ENCODE measurements at regions not wholly inside any gene's neighbourhood (a gene's known extent, or its start where the extent isn't known, plus 50 kb on each side); places are given as distances from the start of the nearest gene placed in this dataset.

DNA sequence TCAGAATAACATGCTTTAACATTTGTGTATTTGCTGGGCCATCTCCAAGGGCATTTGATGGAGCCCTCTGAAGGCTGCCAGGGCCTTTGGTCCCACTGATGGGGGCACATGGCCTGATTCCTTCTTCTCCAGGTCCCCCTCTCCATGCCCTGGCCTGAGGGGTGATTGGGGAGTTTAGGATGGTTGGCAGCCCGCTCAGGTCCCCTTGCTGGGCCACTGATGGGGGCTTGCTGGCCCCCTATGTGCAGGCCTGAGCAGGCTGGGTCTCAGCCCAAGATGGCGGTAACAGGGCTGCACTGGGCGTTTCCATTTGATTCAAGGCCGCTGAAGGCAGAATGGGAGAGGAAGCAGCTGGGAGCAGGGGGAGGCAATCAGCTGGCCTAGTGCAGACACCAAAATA is 113.7 kb upstream of the NECTIN1 start:
- TF ChIP-seq, protein P1, sequence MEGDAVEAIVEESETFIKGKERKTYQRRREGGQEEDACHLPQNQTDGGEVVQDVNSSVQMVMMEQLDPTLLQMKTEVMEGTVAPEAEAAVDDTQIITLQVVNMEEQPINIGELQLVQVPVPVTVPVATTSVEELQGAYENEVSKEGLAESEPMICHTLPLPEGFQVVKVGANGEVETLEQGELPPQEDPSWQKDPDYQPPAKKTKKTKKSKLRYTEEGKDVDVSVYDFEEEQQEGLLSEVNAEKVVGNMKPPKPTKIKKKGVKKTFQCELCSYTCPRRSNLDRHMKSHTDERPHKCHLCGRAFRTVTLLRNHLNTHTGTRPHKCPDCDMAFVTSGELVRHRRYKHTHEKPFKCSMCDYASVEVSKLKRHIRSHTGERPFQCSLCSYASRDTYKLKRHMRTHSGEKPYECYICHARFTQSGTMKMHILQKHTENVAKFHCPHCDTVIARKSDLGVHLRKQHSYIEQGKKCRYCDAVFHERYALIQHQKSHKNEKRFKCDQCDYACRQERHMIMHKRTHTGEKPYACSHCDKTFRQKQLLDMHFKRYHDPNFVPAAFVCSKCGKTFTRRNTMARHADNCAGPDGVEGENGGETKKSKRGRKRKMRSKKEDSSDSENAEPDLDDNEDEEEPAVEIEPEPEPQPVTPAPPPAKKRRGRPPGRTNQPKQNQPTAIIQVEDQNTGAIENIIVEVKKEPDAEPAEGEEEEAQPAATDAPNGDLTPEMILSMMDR (IDR thresholded peaks at IDR 0.05; ENCODE audit: insufficient read depth in 1 of 2, low read depth in 1 of 2, low read length in 1 of 2, severe bottlenecking in 1 of 2, unreplicated experiment in 1 of 2) = no peak

DNA sequence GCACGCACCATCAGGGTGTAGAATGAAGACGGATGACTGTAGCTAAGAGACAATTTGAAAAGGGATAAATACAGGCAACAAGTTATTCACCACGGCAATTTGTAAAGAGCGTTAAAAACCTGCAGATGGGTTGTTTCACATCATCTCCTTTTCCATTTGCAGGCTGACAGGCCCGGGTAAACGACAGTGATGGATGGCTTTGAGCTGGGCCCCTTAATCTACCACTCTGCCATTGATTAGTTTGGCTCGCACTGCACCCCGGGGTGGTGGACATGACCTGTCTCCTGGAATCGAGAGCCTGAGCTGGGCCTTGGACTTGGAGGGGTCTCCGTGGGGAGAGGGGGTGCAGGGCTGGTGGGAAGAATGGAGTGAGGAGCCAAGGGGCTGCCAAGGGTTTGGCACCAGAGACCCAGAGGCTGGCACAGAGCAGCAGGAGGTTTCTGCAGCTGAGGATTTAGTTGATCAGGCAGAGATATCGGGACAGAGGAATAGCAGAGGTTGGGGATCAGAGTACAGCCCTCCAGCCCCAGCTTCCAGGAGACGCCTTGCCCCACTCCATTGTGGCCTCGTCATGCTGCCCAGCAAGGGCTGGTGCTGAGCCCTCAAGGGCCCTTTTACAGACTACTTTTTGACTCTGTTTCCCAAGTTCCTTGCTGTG is 110.6 kb upstream of the NECTIN1 start:
- no peak for DNase-seq
- Histone ChIP-seq H3K27me3 (replicated peaks; ENCODE audit: control insufficient read depth, insufficient read depth, low read length) (no peaks in the 10 kb centered on the region), H3K9me3 (peaks cover 6% of the 10 kb centered on the region; the same call in 1 of the 2 replicates), H3K4me3 (ENCODE audit: low read depth, low read length) (no peak overlapping the region), H3K36me3 (ENCODE audit: control insufficient read depth, insufficient read depth, low read length) (no peaks in the 10 kb centered on the region), H3K4me1 (peaks cover 3% of the 10 kb centered on the region; the same call in 1 of the 2 replicates)
- Mint-ChIP-seq H3K27ac (ENCODE audit: unreplicated experiment) (no peak overlapping the region), H3K4me1 (ENCODE audit: low read depth, unreplicated experiment) (no peaks in the 10 kb centered on the region), H3K9me3 (ENCODE audit: unreplicated experiment) (peaks cover 12% of the 10 kb centered on the region), H3K4me3 (ENCODE audit: unreplicated experiment) (no peak overlapping the region), H3K27me3 (ENCODE audit: insufficient read depth, unreplicated experiment) (peaks cover 5% of the 10 kb centered on the region), H3K36me3 (ENCODE audit: insufficient read depth, unreplicated experiment) (no peaks in the 10 kb centered on the region)
- TF ChIP-seq, protein P1 (IDR thresholded peaks at IDR 0.05; ENCODE audit: insufficient read depth in 1 of 2, low read depth in 1 of 2, low read length in 1 of 2, severe bottlenecking in 1 of 2, unreplicated experiment in 1 of 2) = no peak
- no TSS peak for BruUV-seq (replicated peaks)
- ChIA-PET POLR2A (no interaction called here), CTCF (no interaction called here)
- intact Hi-C loops (cut with micrococcal nuclease; ENCODE audit: unreplicated experiment) = no loop called here

More for the DNA sequence above, 113.7 kb upstream of the NECTIN1 start:
- CTCF ChIA-PET = interaction anchor here (0.9 kb wide), 1 partner anchor 16 kb away, joined by 3 read pairs; no protein-coding TSS in a partner anchor
- no peaks in the 10 kb centered on the region for H3K27me3 ChIP-seq (replicated peaks; ENCODE audit: control insufficient read depth, insufficient read depth, low read length)
- H3K9me3 Mint-ChIP-seq (ENCODE audit: unreplicated experiment) = peaks cover 2% of the 10 kb centered on the region
- no peak for DNase-seq
- intact Hi-C loops (cut with micrococcal nuclease; ENCODE audit: unreplicated experiment) = no loop called here
- H3K9me3 ChIP-seq = peaks cover 12% of the 10 kb centered on the region
- no peaks in the 10 kb centered on the region for H3K27me3 Mint-ChIP-seq (ENCODE audit: insufficient read depth, unreplicated experiment)
- no peaks in the 10 kb centered on the region for H3K36me3 ChIP-seq (ENCODE audit: control insufficient read depth, insufficient read depth, low read length)
- POLR2A ChIA-PET = no interaction called here
- no peak overlapping the region for H3K4me3 Mint-ChIP-seq (ENCODE audit: unreplicated experiment)
- peaks cover 24% of the 10 kb centered on the region for H3K4me1 ChIP-seq
- H3K36me3 Mint-ChIP-seq (ENCODE audit: insufficient read depth, unreplicated experiment) = no peaks in the 10 kb centered on the region
- BruUV-seq (replicated peaks) = no TSS peak
- no peaks in the 10 kb centered on the region for H3K4me1 Mint-ChIP-seq (ENCODE audit: low read depth, unreplicated experiment)
- no peak overlapping the region for H3K4me3 ChIP-seq (ENCODE audit: low read depth, low read length)
- H3K27ac Mint-ChIP-seq (ENCODE audit: unreplicated experiment) = no peak overlapping the region

DNA sequence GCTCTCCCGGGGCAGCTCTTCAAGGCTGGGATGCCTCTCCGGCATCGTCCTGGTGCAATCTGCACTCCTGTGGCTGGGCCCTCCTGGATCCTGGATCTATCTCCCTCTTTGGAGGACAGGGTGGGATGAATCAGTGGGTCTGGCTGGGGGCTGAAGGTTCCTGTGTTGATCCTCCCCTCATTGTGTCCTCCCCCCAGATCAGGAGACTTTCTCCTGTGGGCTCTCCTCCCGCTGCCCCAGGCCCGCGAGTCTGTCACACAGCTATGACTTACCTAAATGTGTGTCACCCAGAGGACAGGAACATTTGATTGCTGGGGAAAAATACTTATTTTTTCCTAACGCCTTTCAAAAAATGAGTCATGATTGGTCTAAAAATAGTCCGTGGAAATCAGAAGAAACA is 106.8 kb upstream of the NECTIN1 start:
- Mint-ChIP-seq H3K27ac (ENCODE audit: unreplicated experiment) (no peak overlapping the region), H3K27me3 (ENCODE audit: insufficient read depth, unreplicated experiment) (peaks cover 5% of the 10 kb centered on the region), H3K9me3 (ENCODE audit: unreplicated experiment) (peaks cover 12% of the 10 kb centered on the region), H3K36me3 (ENCODE audit: insufficient read depth, unreplicated experiment) (no peaks in the 10 kb centered on the region), H3K4me1 (ENCODE audit: low read depth, unreplicated experiment) (peaks cover 7% of the 10 kb centered on the region), H3K4me3 (ENCODE audit: unreplicated experiment) (no peak overlapping the region)
- no TSS peak for BruUV-seq (replicated peaks)
- no peak for DNase-seq
- no peaks in the 10 kb centered on the region for H3K27me3 ChIP-seq (replicated peaks; ENCODE audit: control insufficient read depth, insufficient read depth, low read length)
- TF ChIP-seq, protein P1 (IDR thresholded peaks at IDR 0.05; ENCODE audit: insufficient read depth in 1 of 2, low read depth in 1 of 2, low read length in 1 of 2, severe bottlenecking in 1 of 2, unreplicated experiment in 1 of 2) = no peak
- H3K4me3 ChIP-seq (ENCODE audit: low read depth, low read length) = no peak overlapping the region
- intact Hi-C loops (cut with micrococcal nuclease; ENCODE audit: unreplicated experiment) = no loop called here
- CTCF ChIA-PET = no interaction called here
- POLR2A ChIA-PET = no interaction called here
- peaks cover 9% of the 10 kb centered on the region for H3K4me1 ChIP-seq
- H3K9me3 ChIP-seq = peaks cover 6% of the 10 kb centered on the region; the same call in 1 of the 2 replicates
- no peaks in the 10 kb centered on the region for H3K36me3 ChIP-seq (ENCODE audit: control insufficient read depth, insufficient read depth, low read length)

Data from Caco-2 (cell line).